8988T (cell line): ENCODE measurements at regions not wholly inside any gene's neighbourhood (a gene's known extent, or its start where the extent isn't known, plus 50 kb on each side); places are given as distances from the start of the nearest gene placed in this dataset.

ENCODE experiments used
- DNase-seq: peaks from one replicate; pipeline ENCODE4 v3.0.0; 2011

- no peak for DNase-seq
These were observed 197.0 kb upstream of the ACVR2A start for GRCh38 chr2:147647816-147648215.

- DNase-seq = no peak
These were observed 197.9 kb upstream of the ACVR2A start for GRCh38 chr2:147646818-147647468.

- DNase-seq = no peak
These were observed 200.3 kb upstream of the ACVR2A start for GRCh38 chr2:147644491-147644890.

- no peak for DNase-seq
These were observed 202.1 kb upstream of the ACVR2A start for GRCh38 chr2:147642765-147643164.

- no peak for DNase-seq
These were observed 203.2 kb upstream of the ACVR2A start for GRCh38 chr2:147641651-147642050.

- DNase-seq = no peak
These were observed 204.9 kb upstream of the ACVR2A start for GRCh38 chr2:147639891-147640290.

GRCh38 chr2:147639386-147639785, 205.4 kb upstream of the ACVR2A start:
- DNase-seq = no peak

- no peak for DNase-seq
These were observed 207.9 kb upstream of the ACVR2A start for GRCh38 chr2:147636886-147637285.

- no peak for DNase-seq
These were observed 208.5 kb upstream of the ACVR2A start for GRCh38 chr2:147636238-147636882.

GRCh38 chr2:147634826-147635225, 210.0 kb upstream of the ACVR2A start:
- no peak for DNase-seq

- no peak for DNase-seq
These were observed 212.6 kb upstream of the ACVR2A start for GRCh38 chr2:147632198-147632597.

- no peak for DNase-seq
These were observed 213.5 kb upstream of the ACVR2A start for GRCh38 chr2:147631294-147631693.

GRCh38 chr2:147630585-147630984, 214.2 kb upstream of the ACVR2A start:
- DNase-seq = no peak

- no peak for DNase-seq
These were observed 215.8 kb upstream of the ACVR2A start for GRCh38 chr2:147628971-147629421.

GRCh38 chr2:147623328-147623727, 221.5 kb upstream of the ACVR2A start:
- no peak for DNase-seq

- no peak for DNase-seq
These were observed 223.1 kb upstream of the ACVR2A start for GRCh38 chr2:147621656-147622197.

- DNase-seq = no peak
These were observed 225.0 kb upstream of the ACVR2A start for GRCh38 chr2:147619808-147620207.

GRCh38 chr2:147615726-147616125, 229.1 kb upstream of the ACVR2A start:
- DNase-seq = no peak

GRCh38 chr2:147614979-147615470, 229.8 kb upstream of the ACVR2A start:
- DNase-seq = no peak

- no peak for DNase-seq
These were observed 230.4 kb upstream of the ACVR2A start for GRCh38 chr2:147614471-147614870.

- no peak for DNase-seq
These were observed 234.3 kb upstream of the ACVR2A start for GRCh38 chr2:147610496-147611040.

GRCh38 chr2:147609301-147609700, 235.5 kb upstream of the ACVR2A start:
- DNase-seq = no peak

GRCh38 chr2:147607379-147607778, 237.4 kb upstream of the ACVR2A start:
- DNase-seq = no peak

GRCh38 chr2:147603876-147604275, 241.0 kb upstream of the ACVR2A start:
- DNase-seq = no peak
